ENCODE measurements at regions not wholly inside any gene's neighbourhood (a gene's known extent, or its start where the extent isn't known, plus 50 kb on each side); places are given as distances from the start of the nearest gene placed in this dataset.

DNA sequence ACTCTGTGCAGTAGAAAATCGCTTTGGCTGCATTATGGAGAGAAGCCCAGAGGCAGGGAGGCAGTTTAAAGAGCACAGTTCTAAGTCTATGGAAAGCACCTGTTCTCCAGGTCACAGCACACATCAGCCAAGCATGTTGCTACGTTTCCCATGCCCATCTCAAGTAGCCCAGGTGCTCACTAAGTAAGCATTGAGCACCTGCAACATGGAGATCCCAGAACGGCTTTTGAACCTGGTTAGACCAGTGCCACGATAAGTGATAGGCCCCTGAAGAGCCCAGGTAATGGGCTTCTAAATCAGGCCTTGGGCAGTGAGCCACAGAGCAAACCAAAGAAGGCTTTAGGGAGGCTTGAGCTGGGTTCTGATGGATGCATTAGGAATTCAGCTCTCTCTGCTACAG lies 186.2 kb downstream of the C1orf94 start:
- no peak for DNase-seq

DNA sequence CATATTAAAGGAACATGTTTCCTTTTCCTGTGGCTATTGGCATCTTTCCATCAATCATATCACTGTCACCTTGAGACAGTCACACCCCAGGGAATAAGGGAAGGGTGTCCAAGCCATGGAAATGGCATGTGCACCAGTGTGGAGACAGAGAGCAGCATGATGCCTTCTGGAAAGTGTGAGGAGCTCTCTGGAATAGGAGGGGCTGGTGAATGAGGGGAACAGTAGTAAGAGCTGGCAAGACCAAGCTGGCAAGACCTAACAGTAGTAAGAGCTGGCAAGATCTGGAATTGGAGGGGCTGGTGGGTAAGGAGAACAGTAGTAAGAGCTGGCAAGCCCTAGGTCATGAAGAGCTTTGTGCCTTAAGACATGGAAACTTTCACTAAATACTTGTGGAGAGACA lies 186.7 kb downstream of the C1orf94 start:
- no peaks in the 10 kb centered on the region for H3K36me3 ChIP-seq
- no peaks in the 10 kb centered on the region for H3K9me3 ChIP-seq
- TF ChIP-seq CTCF (IDR thresholded peaks at IDR 0.05) (no peak), EP300 (IDR thresholded peaks at IDR 0.05) (no peak), POLR2AphosphoS5 (IDR thresholded peaks at IDR 0.05) (no peak), POLR2A (IDR thresholded peaks at IDR 0.05) (no peak)
- DNase-seq, result no peak
- no peak overlapping the region for H3K4me3 ChIP-seq
- H3K27me3 ChIP-seq, result peaks cover 0 to under 1% (median 0%) of the 10 kb centered on the region in 3 donors
- H3K27ac ChIP-seq, result no peak overlapping the region
- H3K4me1 ChIP-seq, result no peaks in the 10 kb centered on the region
- intact Hi-C loops (cut with DNase I), result no loop called here

More for the DNA sequence above, 186.2 kb downstream of the C1orf94 start:
- intact Hi-C loops (cut with DNase I), result no loop called here
- WGBS, 2 donors, result 71 to 85% methylated on average over 4 of the region's 4 CpGs
- no peak for TF ChIP-seq CTCF (IDR thresholded peaks at IDR 0.05)
- TF ChIP-seq POLR2AphosphoS5 (IDR thresholded peaks at IDR 0.05), result no peak
- peaks cover 0 to 3% (median 0%) of the 10 kb centered on the region in 3 donors for H3K27me3 ChIP-seq
- H3K4me1 ChIP-seq, result no peaks in the 10 kb centered on the region
- H3K4me3 ChIP-seq, result no peak overlapping the region
- H3K36me3 ChIP-seq, result no peaks in the 10 kb centered on the region
- no peak overlapping the region for H3K27ac ChIP-seq
- H3K9me3 ChIP-seq, result no peaks in the 10 kb centered on the region

DNA sequence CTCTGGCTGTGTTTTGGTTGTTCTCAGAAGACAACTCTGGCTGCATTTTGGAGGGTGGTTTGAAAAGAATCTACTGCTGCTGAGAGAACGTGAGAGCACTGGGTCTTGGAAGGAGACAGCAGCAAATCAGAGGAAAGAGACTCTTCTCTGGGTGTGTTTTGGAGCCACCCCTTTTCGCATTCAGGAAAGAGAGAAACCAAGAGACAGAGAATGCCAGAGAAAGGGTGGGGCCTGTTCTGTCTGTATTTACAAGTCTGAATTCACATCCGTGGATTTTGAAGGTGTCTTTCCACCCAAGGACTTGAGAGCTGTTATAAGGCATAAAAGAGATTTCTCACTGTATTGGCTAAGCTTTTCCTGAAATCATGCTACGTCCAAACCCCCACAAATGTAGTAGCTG lies 187.2 kb downstream of the C1orf94 start:
- no peak for TF ChIP-seq POLR2AphosphoS5 (IDR thresholded peaks at IDR 0.05)
- no peak for TF ChIP-seq EP300 (IDR thresholded peaks at IDR 0.05)
- no peak for TF ChIP-seq POLR2A (IDR thresholded peaks at IDR 0.05)
- TF ChIP-seq CTCF (IDR thresholded peaks at IDR 0.05), result no peak
- Histone ChIP-seq H3K27me3 (no peaks in the 10 kb centered on the region), H3K36me3 (no peaks in the 10 kb centered on the region), H3K9me3 (no peaks in the 10 kb centered on the region), H3K4me1 (no peaks in the 10 kb centered on the region), H3K4me3 (no peak overlapping the region), H3K27ac (no peak overlapping the region)
- intact Hi-C loops (cut with DNase I), result no loop called here
- WGBS, 2 donors, result 61 to 69% methylated on average over 4 of the region's 4 CpGs
- DNase-seq, result no peak

- intact Hi-C loops (cut with DNase I), result no loop called here
- TF ChIP-seq EP300 (IDR thresholded peaks at IDR 0.05) (no peak), CTCF (IDR thresholded peaks at IDR 0.05) (no peak), POLR2AphosphoS5 (IDR thresholded peaks at IDR 0.05) (no peak), POLR2A (IDR thresholded peaks at IDR 0.05) (no peak)
- 90 to 91% methylated on average over 4 of the region's 4 CpGs for WGBS, 2 donors
- no peak overlapping the region for H3K27ac ChIP-seq
- H3K27me3 ChIP-seq, result no peaks in the 10 kb centered on the region
- H3K4me1 ChIP-seq, result no peaks in the 10 kb centered on the region
- H3K36me3 ChIP-seq, result no peaks in the 10 kb centered on the region
- DNase-seq, result no peak
- H3K9me3 ChIP-seq, result no peaks in the 10 kb centered on the region
- no peak overlapping the region for H3K4me3 ChIP-seq
These were observed 187.7 kb downstream of the C1orf94 start for GRCh38 chr1:34364376-34364775.

- 29 to 58% methylated on average over 1 of the region's 1 CpG for WGBS, 2 donors
These were observed 188.6 kb downstream of the C1orf94 start for GRCh38 chr1:34365295-34365694.

More at GRCh38 chr1:34365295-34365694, 188.6 kb downstream of the C1orf94 start:
- DNase-seq, result no peak
- H3K4me3 ChIP-seq, result no peak overlapping the region
- H3K27me3 ChIP-seq, result no peaks in the 10 kb centered on the region
- no peaks in the 10 kb centered on the region for H3K36me3 ChIP-seq
- no peak overlapping the region for H3K27ac ChIP-seq
- no peak for TF ChIP-seq EP300 (IDR thresholded peaks at IDR 0.05)
- TF ChIP-seq POLR2A (IDR thresholded peaks at IDR 0.05), result no peak
- TF ChIP-seq CTCF (IDR thresholded peaks at IDR 0.05), result no peak
- no peak for TF ChIP-seq POLR2AphosphoS5 (IDR thresholded peaks at IDR 0.05)
- intact Hi-C loops (cut with DNase I), result no loop called here
- no peaks in the 10 kb centered on the region for H3K4me1 ChIP-seq
- no peaks in the 10 kb centered on the region for H3K9me3 ChIP-seq

Measured in sigmoid colon (tissue), 6 donors.